ENCODE measurements at regions not wholly inside any gene's neighbourhood (a gene's known extent, or its start where the extent isn't known, plus 50 kb on each side); places are given as distances from the start of the nearest gene placed in this dataset.

DNA sequence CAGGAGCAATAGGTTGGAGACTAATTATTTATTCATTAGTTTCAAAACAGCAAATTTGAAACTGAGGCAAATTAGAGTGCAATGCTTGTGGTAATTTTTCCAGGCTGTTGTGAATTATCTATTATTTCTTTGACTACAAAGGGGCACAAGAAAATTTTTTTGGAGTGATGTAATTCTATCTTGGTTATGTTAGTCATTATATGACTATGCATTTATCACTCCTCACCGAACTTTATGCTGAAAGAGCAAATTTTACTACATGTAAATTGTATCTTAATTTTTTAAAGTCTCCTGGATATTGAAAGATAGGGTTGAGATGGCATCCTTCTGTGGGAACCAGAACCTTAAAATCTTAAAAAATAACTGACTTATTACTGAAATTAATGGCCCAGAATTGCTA is 320.0 kb upstream of the ROBO1 start:
- 0 out of 2 replicates have a peak, but pooled peaks cover 5% of the 10 kb centered on the region for H3K9me3 ChIP-seq (ENCODE audit: low read length)
- POLR2A ChIA-PET: no interaction called here
- no peak for TF ChIP-seq EZH2phosphoT487 (IDR thresholded peaks at IDR 0.05; ENCODE audit: borderline replicate concordance, low read depth, low read length)
- no peak for TF ChIP-seq CTCF (conservative IDR thresholded peaks at IDR 0.05; ENCODE audit: low read length)
- no peak overlapping the region for H3K27ac ChIP-seq (ENCODE audit: low read depth, low read length, poor library complexity, severe bottlenecking)
- CTCF ChIA-PET (ENCODE audit: unreplicated experiment): no interaction called here
- no peak overlapping the region for H2AFZ ChIP-seq (ENCODE audit: low read length)
- H3K4me3 ChIP-seq (ENCODE audit: low read depth, low read length, poor library complexity, severe bottlenecking): no peak overlapping the region
- no peaks in the 10 kb centered on the region for H3K9me2 ChIP-seq (ENCODE audit: insufficient read depth, low read length)
- H4K20me1 ChIP-seq (ENCODE audit: insufficient read depth, low read length): no peaks in the 10 kb centered on the region
- H3K4me1 ChIP-seq (ENCODE audit: insufficient read depth, low read length, poor library complexity, severe bottlenecking): no peaks in the 10 kb centered on the region
- BruUV-seq (replicated peaks): no TSS peak
- intact Hi-C loops (cut with micrococcal nuclease; ENCODE audit: unreplicated experiment): no loop called here
- H3K4me2 ChIP-seq (ENCODE audit: low read length): no peak overlapping the region
- no peaks in the 10 kb centered on the region for H3K79me2 ChIP-seq (ENCODE audit: insufficient read depth, low read depth, low read length)
- DNase-seq (ENCODE audit: low spot score): no peak
- no peaks in the 10 kb centered on the region for H3K36me3 ChIP-seq (ENCODE audit: insufficient read depth, low read length)

GRCh38 chr3:80086426-80086825 is 318.6 kb upstream of the ROBO1 start:
- no TSS peak for BruUV-seq (replicated peaks)
- no peak for DNase-seq (ENCODE audit: low spot score)
- Histone ChIP-seq H4K20me1 (ENCODE audit: insufficient read depth, low read length) (no peaks in the 10 kb centered on the region), H3K36me3 (ENCODE audit: insufficient read depth, low read length) (no peaks in the 10 kb centered on the region), H3K4me3 (ENCODE audit: low read depth, low read length, poor library complexity, severe bottlenecking) (no peak overlapping the region), H3K79me2 (ENCODE audit: insufficient read depth, low read depth, low read length) (no peaks in the 10 kb centered on the region), H2AFZ (ENCODE audit: low read length) (no peak overlapping the region; the same call in 1 of the 2 replicates), H3K4me1 (ENCODE audit: insufficient read depth, low read length, poor library complexity, severe bottlenecking) (no peaks in the 10 kb centered on the region), H3K9me3 (ENCODE audit: low read length) (0 out of 2 replicates have a peak, but pooled peaks cover 5% of the 10 kb centered on the region), H3K9me2 (ENCODE audit: insufficient read depth, low read length) (no peaks in the 10 kb centered on the region), H3K4me2 (ENCODE audit: low read length) (no peak overlapping the region), H3K27ac (ENCODE audit: low read depth, low read length, poor library complexity, severe bottlenecking) (no peak overlapping the region)
- CTCF ChIA-PET (ENCODE audit: unreplicated experiment): no interaction called here
- TF ChIP-seq EZH2phosphoT487 (IDR thresholded peaks at IDR 0.05; ENCODE audit: borderline replicate concordance, low read depth, low read length) (no peak), CTCF (conservative IDR thresholded peaks at IDR 0.05; ENCODE audit: low read length) (no peak)
- intact Hi-C loops (cut with micrococcal nuclease; ENCODE audit: unreplicated experiment): no loop called here
- POLR2A ChIA-PET: no interaction called here

DNA sequence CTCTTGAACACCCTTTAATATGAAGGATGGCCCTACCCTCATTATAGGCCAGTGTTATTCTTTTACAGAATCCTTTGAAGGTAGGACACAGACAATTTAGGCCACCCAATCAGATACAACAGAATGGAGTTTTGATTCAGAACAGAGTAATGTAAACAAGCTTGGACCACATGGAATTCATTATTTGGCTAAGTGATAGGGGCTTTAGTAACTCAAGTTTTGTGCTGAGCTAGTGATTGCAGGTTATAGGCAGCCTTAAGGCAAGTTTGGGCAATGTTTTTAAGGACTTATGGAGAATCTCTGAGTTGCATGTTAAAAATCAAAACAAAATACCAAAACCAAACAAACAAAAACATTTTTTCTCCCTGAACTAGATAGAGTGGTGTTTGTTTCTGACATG is 312.1 kb upstream of the ROBO1 start:
- POLR2A ChIA-PET: interaction anchor here (0.6 kb wide), 1 partner anchor 362 kb away, joined by 4 read pairs; no protein-coding TSS in a partner anchor
- H3K4me3 ChIP-seq (ENCODE audit: low read depth, low read length, poor library complexity, severe bottlenecking): no peak overlapping the region

More for the DNA sequence above, 312.1 kb upstream of the ROBO1 start:
- H2AFZ ChIP-seq (ENCODE audit: low read length): no peak overlapping the region
- no peaks in the 10 kb centered on the region for H3K79me2 ChIP-seq (ENCODE audit: insufficient read depth, low read depth, low read length)
- TF ChIP-seq EZH2phosphoT487 (IDR thresholded peaks at IDR 0.05; ENCODE audit: borderline replicate concordance, low read depth, low read length) (no peak), CTCF (conservative IDR thresholded peaks at IDR 0.05; ENCODE audit: low read length) (no peak)
- no peaks in the 10 kb centered on the region for H3K9me2 ChIP-seq (ENCODE audit: insufficient read depth, low read length)
- H4K20me1 ChIP-seq (ENCODE audit: insufficient read depth, low read length): no peaks in the 10 kb centered on the region
- CTCF ChIA-PET (ENCODE audit: unreplicated experiment): no interaction called here
- H3K27ac ChIP-seq (ENCODE audit: low read depth, low read length, poor library complexity, severe bottlenecking): no peak overlapping the region
- intact Hi-C loops (cut with micrococcal nuclease; ENCODE audit: unreplicated experiment): no loop called here
- no peak for DNase-seq (ENCODE audit: low spot score)
- H3K4me2 ChIP-seq (ENCODE audit: low read length): no peak overlapping the region
- no TSS peak for BruUV-seq (replicated peaks)
- H3K4me1 ChIP-seq (ENCODE audit: insufficient read depth, low read length, poor library complexity, severe bottlenecking): no peaks in the 10 kb centered on the region
- no peaks in the 10 kb centered on the region for H3K36me3 ChIP-seq (ENCODE audit: insufficient read depth, low read length)
- H3K9me3 ChIP-seq (ENCODE audit: low read length): 0 out of 2 replicates have a peak, but pooled peaks cover 2% of the 10 kb centered on the region
